NT2/D1 (cell line): ENCODE measurements at regions not wholly inside any gene's neighbourhood (a gene's known extent, or its start where the extent isn't known, plus 50 kb on each side); places are given as distances from the start of the nearest gene placed in this dataset.
"Not testable (repeated sequence)": the region's sequence is repeated elsewhere in the genome, so short reads cannot be mapped to it uniquely, and the experiment has no call there.

Experiments used
- SUZ12 ChIP-seq: IDR thresholded peaks from 2 replicates; pipeline ENCODE4 v1.6.1; 2011; ENCODE audit not compliant: insufficient read length, insufficient read depth; ENCODE audit errors: extremely low read depth
- YY1 ChIP-seq: IDR thresholded peaks from 2 replicates; pipeline ENCODE4 v1.6.1; 2011; ENCODE audit not compliant: insufficient read length, insufficient read depth
- ZNF274 ChIP-seq: IDR thresholded peaks from 2 replicates; pipeline ENCODE4 v1.6.1; 2011; ENCODE audit warnings: mild to moderate bottlenecking, low read depth, low read length

GRCh38 chr9:40916399-40916783 lies 212.1 kb downstream of the FOXD4L6 start:
- not testable (repeated sequence) for TF ChIP-seq ZNF274, SUZ12, YY1
